ENCODE measurements at regions not wholly inside any gene's neighbourhood (a gene's known extent, or its start where the extent isn't known, plus 50 kb on each side); places are given as distances from the start of the nearest gene placed in this dataset.

GRCh38 chr3:151557068-151557840 lies 96.4 kb upstream of the IGSF10 start:
- TF ChIP-seq, protein P1, sequence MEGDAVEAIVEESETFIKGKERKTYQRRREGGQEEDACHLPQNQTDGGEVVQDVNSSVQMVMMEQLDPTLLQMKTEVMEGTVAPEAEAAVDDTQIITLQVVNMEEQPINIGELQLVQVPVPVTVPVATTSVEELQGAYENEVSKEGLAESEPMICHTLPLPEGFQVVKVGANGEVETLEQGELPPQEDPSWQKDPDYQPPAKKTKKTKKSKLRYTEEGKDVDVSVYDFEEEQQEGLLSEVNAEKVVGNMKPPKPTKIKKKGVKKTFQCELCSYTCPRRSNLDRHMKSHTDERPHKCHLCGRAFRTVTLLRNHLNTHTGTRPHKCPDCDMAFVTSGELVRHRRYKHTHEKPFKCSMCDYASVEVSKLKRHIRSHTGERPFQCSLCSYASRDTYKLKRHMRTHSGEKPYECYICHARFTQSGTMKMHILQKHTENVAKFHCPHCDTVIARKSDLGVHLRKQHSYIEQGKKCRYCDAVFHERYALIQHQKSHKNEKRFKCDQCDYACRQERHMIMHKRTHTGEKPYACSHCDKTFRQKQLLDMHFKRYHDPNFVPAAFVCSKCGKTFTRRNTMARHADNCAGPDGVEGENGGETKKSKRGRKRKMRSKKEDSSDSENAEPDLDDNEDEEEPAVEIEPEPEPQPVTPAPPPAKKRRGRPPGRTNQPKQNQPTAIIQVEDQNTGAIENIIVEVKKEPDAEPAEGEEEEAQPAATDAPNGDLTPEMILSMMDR (IDR thresholded peaks at IDR 0.05; ENCODE audit: borderline replicate concordance, extremely low read depth, low read length, poor library complexity, severe bottlenecking) = no peak
- TF ChIP-seq EZH2 (IDR thresholded peaks at IDR 0.05; ENCODE audit: borderline replicate concordance, low read depth, low read length, severe bottlenecking) = no peak

Data from DND-41 (cell line).